Stimulated activated CD8-positive, alpha-beta memory T cell treated with anti-CD3 and anti-CD28 coated beads, Interleukin-4, amount 100 ng/mL, for 48 hours (primary cell): ENCODE measurements at regions not wholly inside any gene's neighbourhood (a gene's known extent, or its start where the extent isn't known, plus 50 kb on each side); places are given as distances from the start of the nearest gene placed in this dataset.
"Not testable (repeated sequence)": the region's sequence is repeated elsewhere in the genome, so short reads cannot be mapped to it uniquely, and the experiment has no call there.

Experiments
- DNase-seq: peaks from one replicate; pipeline ENCODE4 v3.0.0-alpha.2; 2020

- DNase-seq = no peak
These were observed 50.1 kb upstream of the LTA4H start for GRCh38 chr12:96085475-96085874.

GRCh38 chr12:96086190-96086589, 50.8 kb upstream of the LTA4H start:
- not testable (repeated sequence) for DNase-seq

- DNase-seq = no peak
These were observed 56.4 kb upstream of the LTA4H start for GRCh38 chr12:96091833-96092232.

- no peak for DNase-seq
These were observed 58.3 kb upstream of the LTA4H start for GRCh38 chr12:96093543-96094196.

- DNase-seq = no peak
These were observed 58.8 kb upstream of the LTA4H start for GRCh38 chr12:96094201-96094600.

- no peak for DNase-seq
These were observed 63.2 kb upstream of the LTA4H start for GRCh38 chr12:96098631-96099030.

GRCh38 chr12:96099421-96099820, 64.0 kb upstream of the LTA4H start:
- no peak for DNase-seq

GRCh38 chr12:96099986-96100385, 64.6 kb upstream of the LTA4H start:
- no peak for DNase-seq

- no peak for DNase-seq
These were observed 66.4 kb upstream of the LTA4H start for GRCh38 chr12:96101806-96102205.

- DNase-seq = no peak
These were observed 67.8 kb upstream of the LTA4H start for GRCh38 chr12:96103067-96103644.

- DNase-seq = no peak
These were observed 69.2 kb upstream of the LTA4H start for GRCh38 chr12:96104566-96104965.

GRCh38 chr12:96106137-96106536, 70.8 kb upstream of the LTA4H start:
- DNase-seq = no peak

- no peak for DNase-seq
These were observed 71.8 kb upstream of the LTA4H start for GRCh38 chr12:96107236-96107635.

GRCh38 chr12:96108321-96108720, 72.9 kb upstream of the LTA4H start:
- DNase-seq = peak; percentile 34

- not testable (repeated sequence) for DNase-seq
These were observed 73.6 kb upstream of the LTA4H start for GRCh38 chr12:96108941-96109340.

- DNase-seq = no peak
These were observed 77.3 kb upstream of the LTA4H start for GRCh38 chr12:96112733-96113132.

GRCh38 chr12:96117460-96117859, 76.7 kb upstream of the ELK3 start:
- DNase-seq = no peak

GRCh38 chr12:96120359-96121100, 73.6 kb upstream of the ELK3 start:
- DNase-seq = no peak

- DNase-seq = no peak
These were observed 72.9 kb upstream of the ELK3 start for GRCh38 chr12:96121271-96121711.

GRCh38 chr12:96128292-96128691, 65.9 kb upstream of the ELK3 start:
- DNase-seq = not testable (repeated sequence)

GRCh38 chr12:96130396-96131059, 63.6 kb upstream of the ELK3 start:
- no peak for DNase-seq

GRCh38 chr12:96131230-96131788, 62.9 kb upstream of the ELK3 start:
- DNase-seq = no peak

- DNase-seq = no peak
These were observed 61.4 kb upstream of the ELK3 start for GRCh38 chr12:96132819-96133218.
